Hindlimb muscle (tissue), 1 donor: ENCODE measurements at regions not wholly inside any gene's neighbourhood (a gene's known extent, or its start where the extent isn't known, plus 50 kb on each side); places are given as distances from the start of the nearest gene placed in this dataset.

Source experiments
- DNase-seq: peaks from one replicate; pipeline ENCODE4 v3.0.0-alpha.2; 2013

DNA sequence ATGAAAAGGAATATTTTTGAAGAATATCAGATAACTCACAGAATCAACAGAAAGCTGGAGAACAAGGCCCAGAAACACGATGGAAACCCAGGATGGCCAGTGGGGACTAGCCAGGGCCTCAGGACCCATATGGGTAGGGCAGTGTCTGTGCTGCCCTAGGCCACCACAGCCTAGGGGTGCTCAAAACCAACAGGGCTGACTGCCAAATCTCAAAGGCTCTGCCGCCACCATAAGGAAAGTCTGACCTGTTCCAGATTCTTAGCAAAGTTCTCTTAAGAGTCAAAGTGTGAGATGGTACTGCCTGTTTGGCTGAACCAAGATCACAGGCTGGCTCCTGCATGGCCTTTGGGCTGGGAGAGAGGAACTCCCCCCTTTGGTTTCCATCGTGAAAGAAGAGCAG is 164.7 kb upstream of the CTTNBP2NL start:
- DNase-seq = no peak

DNA sequence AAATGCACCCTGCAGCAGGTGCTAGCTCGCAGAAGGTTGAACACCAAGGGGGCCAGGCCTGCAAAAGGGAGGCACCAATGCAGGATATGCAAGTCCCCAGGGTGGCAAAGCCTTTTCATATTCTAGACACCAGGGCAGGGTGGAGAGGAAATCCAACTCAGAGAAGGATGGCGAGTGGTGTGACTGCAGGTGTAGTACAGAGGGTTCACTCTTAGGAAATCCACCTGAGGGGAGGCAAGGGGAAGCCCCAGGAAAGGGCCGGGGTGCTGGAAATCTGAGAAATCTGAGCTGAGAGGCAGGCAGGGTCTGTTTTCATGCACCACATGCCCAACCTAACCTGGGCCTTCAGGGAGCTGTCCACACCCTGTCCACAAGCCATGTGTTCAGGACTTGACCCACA is 163.2 kb upstream of the CTTNBP2NL start:
- DNase-seq = no peak

DNA sequence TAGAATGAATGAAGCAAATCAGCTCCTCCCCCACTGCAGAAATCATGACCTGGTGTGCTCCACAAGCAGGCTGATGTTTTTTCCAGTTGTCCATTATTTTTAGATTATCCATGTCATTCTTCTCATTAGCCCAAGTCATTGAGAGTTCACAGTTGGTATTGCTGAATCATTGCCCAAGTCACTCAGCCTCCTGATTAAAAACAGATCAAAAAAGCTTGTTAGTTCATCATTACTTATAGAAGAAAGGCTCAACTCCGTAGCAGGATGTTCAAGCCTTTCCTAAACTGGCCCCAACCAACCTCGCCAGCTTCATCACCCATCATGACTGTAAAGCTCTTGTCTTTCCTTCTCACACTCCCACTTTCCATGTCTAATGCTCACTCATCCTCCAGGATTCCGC is 161.3 kb upstream of the CTTNBP2NL start:
- no peak for DNase-seq

DNA sequence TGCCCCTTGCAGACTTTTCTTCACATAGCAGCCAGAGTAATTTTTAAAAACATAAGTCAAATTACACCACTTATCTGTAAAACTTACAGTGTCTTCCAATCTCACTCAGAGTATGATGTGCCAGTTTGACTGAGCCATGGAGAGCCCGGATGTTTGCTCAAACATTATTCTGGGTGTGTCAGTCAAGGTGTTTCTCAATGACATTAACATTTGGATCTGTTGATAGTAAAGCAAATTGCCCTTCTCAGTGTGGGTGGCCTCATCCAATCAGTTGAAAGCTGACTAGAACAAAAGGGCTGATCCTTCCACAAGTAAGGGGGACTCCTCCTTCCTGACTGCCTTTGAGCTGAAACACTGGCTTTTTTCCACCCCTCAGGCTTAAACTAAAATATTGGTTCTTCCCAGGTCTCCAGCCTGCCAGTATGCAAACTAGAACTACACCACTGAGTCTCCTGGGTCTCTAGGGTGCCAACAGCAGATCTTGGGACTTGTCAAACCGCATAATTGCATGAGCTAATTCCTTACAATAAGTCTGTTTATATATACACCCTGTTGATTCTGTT is 157.9 kb upstream of the CTTNBP2NL start:
- no peak for DNase-seq

DNA sequence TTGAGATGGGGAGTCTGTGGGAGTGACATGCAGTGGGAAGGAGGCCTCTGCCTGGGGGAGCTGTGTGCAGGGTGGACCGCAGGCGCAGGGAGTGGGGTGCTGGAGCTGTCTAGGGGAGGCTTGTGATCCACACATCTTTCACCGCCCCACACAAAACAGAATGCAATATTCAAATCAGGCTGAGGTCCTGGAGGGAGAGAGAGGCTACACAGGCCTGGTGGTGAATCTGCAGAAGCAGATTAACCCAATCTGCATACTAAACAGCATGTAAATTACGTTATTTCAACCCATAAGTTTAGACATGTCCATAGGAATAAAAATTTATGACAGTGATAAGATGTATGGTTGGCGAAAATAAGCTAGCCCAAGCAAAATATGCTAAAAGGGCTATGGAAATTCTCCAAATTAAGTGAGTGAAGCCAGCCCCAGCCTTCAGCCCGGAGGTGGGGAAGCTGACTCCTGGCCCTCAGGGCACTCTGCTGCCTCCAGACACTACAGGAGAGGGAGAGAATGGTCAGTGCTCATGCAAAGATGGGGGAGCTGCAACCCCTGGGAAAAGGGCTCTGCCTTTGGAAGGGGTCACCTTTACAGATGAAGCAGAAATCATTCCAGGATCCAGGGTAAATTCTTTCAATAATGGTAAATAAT is 156.2 kb upstream of the CTTNBP2NL start:
- DNase-seq = no peak

DNA sequence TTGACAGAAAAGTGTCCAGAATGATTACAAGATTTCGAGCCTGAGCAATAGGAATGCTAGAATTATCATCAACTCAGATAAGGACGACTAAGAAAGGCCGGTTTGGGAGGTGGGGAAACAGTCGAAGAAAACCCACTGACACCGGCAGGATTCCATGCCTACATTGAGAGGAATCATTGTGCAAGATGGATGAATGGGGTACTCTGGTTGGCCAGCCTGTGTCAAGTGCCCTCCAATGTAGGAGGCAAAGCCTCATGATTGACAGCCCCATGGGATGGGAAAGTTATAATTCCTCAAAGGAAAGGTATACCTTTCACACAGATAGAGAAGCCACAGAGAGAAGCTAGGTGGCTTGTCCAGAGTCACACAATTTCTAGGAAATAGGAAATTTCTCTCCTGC is 153.5 kb upstream of the CTTNBP2NL start:
- DNase-seq = no peak

DNA sequence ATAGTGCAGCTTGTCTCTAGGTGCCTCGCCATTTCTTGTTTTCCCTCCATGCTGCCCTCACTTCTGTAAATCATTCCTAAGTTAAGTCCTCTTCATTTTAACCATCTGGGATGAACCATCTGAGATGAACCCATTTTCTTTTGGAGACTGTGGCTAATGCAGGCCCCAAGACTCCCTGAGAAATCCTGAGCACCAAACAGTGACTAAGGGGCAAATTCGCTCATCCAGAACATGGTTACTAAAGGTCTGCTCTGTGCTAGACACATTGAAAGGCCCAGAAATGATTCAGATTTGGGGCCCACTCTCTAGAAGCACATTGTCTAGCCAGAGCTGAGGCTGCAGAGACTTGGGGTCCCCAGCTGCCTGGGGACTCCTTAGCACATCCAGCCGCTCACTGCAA is 151.9 kb upstream of the CTTNBP2NL start:
- DNase-seq = no peak

DNA sequence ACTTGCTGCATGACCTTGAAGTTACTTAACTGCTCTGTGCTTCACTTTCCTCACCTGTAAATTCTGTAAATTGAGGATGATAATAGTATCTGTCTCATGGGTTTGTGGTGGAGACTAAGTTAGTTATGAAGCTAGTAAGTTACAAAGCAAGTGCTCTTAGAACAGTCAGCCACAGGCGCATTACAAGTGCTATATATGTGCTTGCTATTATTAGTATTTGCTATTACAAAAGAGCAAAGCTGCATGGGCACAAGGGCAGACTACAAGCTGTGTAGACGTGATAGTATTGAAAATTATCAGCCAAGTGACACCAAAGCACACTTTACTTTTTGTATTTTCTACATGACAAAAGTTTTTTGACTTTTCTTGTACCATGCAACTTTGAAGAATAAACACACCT is 150.9 kb upstream of the CTTNBP2NL start:
- no peak for DNase-seq

DNA sequence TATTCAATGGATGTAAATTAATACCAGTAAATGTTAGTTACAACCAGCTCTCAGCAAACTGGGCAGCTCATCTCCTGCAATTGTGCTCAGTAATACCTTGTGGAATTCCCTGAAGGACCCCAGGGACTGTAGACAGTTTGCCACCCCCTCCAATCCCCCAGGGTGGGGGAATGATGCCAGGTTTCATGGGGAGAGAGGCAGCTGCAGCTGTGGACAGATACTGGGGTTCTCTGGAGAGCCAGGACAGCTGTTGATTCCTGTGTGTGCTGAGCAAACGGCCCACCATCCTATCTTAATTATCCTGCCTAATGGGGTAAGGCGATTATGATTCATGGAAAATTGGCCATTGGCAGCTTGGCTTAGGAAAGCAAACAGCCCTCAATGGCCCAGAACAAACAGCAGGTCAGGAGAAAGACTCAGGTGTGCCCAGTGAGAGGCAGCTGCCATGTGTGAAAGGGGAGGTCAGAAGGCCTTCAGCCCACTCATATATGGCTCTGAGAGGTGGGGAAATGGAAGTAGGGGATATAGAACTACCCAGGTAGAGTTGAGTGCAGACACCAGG is 148.9 kb upstream of the CTTNBP2NL start:
- no peak for DNase-seq

DNA sequence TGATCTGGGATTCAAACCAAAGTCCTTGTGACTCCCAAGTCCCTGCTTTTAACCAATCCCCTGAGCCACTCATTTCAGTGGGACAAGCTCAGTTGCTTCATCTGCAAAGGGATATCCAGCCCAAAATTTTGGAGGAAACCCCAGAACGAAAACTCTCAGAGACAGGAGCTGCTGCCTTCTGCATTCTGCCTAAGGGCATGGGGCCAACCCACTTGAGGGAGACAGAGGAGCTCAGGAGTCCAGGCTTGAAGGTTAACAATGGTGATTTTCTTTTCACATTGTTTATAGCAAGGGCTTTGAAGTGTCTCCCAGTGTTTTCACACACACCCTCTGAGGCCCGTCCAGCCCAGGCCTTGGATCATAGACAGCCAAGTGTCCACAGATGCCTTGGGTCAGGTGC is 148.1 kb upstream of the CTTNBP2NL start:
- no peak for DNase-seq

DNA sequence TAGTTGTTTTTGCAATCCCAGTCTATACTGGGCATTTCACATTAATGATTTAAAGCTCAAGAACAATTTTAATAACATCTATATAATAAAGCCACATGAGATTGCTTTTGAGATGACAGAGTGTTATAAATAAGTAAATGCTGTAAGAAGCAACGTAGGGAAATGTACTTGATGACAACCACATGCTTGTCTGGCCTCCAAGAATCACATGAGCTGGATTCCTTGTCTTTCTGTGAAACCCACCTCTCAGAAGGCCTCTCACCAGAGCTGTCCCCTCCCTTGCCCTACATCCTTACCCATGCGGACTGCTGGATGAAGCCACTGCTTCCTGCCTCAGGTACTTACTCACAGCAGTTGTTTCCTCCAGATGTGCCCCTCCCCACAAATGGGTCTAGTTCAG is 145.1 kb upstream of the CTTNBP2NL start:
- no peak for DNase-seq

DNA sequence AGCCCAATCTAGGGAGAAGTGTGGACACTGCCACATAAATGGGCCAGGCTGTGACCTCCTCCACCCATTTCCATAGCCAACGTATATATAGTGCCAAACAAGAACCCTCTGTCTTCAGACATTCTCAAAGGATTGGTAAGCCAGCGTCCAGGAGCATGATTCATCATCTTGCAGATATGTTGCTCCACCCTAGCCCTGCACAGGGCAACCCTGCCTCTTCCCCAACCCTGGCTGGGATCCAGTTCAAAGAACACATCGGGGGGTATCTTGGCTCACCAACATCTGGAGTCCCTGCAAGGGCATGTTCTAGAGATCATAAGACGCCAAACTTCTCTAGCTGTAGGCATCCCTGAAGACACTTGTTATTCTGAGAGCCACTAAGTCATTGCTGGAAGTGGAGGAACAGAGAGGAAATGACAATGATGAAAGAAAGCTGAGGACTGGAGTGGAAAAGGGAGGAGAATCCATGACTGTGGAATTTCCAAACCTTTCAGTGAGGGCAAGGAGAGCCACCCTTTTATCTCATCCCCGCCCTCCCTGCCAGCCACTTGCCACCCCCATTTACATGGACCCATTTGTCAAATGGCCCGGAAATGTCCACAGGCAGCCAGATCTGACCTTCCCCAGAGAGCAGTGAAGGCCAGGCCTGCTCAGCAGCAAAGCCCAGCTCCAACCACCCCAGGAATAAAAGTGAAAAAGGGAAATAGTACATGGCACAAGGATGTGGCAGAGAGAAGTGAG is 144.1 kb upstream of the CTTNBP2NL start:
- DNase-seq = no peak

DNA sequence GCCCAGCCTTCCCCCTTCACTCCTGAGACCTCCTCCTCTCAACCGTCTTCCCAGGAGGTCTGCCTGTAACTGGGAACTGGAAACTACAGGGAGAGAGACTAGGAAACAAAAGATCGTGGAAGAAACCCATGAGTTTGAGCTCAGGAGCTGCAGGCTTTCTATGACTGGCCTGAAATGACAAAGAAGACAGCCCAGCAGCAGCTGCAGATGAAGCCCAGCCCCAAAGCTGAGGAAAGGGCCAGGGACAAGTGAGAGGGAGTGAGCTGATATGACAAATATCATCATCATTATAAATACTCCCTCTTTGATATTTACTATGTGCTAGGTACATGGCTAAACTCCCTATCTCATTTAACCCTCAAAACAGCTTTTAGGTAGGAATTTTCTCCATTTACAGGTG is 142.6 kb upstream of the CTTNBP2NL start:
- no peak for DNase-seq

DNA sequence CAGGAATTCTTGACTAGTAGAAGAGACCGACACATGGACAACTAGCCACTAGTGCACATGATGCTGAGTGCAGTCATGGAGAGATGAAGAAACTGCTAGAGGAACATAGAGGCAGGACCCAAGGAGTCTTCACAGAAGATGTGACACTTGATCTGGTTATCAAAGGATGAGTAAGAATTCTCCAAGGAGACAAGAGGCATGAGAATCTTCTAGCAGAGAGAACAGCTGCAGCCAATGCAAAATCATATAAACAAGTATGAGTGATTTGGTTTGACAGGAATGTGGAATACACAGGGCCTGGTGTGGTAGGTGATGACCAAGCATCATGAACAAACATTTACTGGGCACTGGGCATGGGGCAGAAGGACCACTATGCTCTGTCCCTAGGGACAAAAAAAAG is 140.9 kb upstream of the CTTNBP2NL start:
- no peak for DNase-seq

DNA sequence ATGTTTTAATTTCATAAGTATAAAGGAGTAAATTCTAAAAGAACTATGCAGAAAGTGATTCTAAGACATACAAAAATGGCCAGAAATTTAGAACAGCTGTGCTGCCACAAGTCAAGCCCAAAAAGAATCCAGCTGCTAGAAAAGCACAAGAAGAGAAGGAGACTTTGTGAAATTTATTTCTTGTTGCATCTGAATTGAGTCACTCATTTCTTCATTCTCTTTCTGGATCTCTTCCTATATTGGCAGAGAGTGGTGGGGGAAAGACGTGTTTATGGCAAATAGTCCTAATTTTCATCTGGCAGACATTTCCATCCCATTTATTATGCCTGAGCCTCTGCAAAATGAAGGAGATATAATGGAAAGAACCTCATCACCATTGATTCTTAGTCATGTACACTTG is 139.6 kb upstream of the CTTNBP2NL start:
- no peak for DNase-seq

DNA sequence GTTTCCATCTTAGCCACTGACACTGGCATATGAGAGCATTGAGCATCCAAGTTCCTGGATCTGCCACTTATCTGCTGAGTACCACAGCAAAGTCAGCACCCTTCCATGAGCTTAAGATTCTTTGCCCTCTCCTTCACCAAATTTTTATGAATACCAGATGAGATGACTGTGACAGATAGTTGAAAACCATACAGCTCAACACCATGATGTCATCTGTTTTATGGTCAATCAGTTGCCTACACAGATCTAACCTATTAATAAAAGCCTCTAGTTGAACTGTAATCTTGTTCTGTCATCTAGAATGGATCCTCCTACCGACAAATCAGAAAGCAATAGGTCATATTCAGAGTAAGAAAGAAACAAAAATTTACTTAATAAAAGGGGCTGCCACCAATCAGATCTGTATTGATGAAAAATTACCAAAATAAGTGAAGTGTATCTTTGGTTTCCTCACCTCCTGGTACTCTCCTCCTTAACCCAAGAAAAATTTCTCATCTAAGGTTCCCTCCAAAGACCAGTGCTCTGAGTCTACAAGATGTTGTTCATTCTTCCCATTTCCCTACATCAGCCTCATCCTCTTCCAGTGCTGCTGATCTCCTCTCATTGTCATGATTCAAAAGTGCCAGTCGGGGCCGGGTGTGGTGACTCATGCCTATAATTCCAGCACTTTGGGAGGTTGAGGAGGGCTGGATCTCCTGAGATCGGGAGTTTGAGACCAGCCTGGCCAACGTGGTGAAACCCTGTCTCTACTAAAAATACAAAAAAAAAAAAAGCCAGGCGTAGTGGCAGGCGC is 138.8 kb upstream of the CTTNBP2NL start:
- no peak for DNase-seq

DNA sequence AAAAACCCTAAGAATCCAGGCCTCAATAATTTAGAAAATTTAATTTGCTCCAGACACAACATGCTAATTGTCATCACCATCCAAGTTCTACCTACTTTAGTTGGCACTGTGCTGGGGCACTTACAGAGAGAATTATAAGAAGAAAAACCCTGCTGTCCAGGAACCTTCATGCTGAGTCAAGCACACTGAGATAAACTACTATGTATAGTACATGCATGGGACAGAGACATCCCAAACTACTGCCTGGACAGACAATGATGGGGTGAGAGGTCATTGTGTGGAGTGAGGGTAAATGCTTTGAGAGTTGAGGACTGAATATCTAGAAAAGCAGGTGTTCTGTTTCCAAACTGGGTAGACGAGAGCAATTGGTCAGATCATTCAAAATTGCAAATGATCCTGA is 135.3 kb upstream of the CTTNBP2NL start:
- DNase-seq = no peak

DNA sequence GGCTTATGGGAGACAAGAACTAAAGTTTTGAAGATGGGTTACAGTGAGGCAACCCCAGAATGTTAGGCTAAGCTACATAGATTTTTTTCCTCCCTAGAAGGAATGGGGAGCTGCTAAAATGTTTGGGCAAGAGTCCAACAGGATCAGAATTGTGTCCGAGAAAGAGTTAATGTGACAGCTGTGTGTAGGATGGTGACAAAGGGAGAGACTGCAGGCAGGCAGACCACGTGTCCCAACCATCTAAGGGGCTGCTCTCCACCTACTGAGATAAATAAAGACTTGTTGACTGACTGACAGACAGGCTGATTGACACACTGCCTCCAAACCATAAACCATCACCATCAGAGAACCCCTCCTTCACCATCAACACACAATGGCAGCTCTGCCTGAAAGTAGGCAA is 133.7 kb upstream of the CTTNBP2NL start:
- DNase-seq = no peak

DNA sequence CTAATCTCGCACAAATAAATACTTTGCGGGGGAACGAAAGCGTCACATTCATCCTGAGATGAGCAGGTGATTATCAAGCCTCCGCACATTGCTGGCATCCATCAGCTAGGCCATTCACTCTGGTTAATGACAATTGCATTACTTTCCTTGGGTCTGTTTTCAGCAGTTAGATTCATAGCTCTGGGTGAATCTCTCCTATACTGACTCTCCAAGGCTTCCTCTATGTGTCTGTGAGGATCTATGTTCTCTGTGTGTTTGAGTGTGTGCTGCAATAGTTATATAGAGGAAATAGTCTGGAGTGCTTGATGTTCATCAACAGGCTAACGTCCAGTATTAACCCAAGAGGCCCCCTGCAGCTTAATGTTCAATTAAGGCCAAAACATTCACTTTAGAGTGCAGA is 133.0 kb upstream of the CTTNBP2NL start:
- DNase-seq = no peak

DNA sequence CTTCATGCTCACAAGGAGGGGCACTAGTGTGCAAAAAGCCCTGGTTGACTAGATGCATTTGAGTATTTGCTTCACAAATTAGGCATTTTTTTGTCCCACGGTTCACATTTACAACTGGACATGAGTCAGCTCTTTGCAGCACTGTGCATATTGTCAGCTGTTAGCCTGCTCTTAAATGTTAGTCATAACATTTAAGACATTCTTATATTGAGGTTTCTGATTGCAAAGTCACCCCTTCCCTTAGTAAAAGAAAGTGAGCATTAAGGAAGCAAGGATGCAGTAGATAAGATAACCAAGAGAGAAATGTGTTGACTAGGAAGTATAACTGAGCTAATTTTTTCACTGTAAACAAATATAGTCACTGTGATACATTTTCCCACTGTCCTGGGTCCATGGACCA is 132.6 kb upstream of the CTTNBP2NL start:
- DNase-seq = no peak

DNA sequence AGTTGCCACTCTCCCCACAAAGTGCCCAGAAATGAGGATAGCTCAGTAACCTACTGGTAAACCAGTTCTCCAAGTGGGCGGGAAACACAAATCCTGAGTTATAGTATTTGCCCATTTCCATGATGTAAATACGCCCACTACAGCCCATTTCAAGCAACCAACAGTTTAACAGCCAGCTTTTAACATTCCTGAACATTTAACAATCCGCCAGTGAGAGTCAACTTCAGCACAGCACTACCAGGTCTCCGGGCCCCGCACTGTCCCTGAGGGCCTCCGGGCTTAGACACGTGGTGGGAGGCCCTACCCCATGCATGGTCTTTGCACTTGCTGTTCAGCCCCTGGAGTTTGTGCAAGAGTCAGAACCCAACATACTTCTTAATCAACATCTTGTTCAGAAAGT is 132.0 kb upstream of the CTTNBP2NL start:
- DNase-seq = no peak

DNA sequence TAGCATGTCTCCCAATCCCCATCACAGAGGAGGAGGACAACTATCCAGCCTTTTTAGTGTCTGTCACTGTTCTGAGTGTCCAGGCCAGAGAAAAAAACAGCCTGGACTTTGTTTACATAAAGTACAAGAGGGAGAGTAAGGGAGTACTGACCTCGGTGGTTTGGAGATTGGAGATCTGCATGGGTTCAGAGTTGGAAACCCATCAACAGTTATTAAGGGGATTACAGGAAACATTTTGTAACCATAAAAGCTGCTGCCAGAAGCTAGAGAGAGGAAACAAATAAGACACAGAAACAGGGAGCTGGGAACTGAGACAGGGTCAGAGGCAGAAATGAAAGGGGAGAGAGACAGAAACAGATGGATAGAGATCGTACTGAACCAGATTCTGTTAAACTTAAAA is 131.5 kb upstream of the CTTNBP2NL start:
- DNase-seq = peak; percentile 34

DNA sequence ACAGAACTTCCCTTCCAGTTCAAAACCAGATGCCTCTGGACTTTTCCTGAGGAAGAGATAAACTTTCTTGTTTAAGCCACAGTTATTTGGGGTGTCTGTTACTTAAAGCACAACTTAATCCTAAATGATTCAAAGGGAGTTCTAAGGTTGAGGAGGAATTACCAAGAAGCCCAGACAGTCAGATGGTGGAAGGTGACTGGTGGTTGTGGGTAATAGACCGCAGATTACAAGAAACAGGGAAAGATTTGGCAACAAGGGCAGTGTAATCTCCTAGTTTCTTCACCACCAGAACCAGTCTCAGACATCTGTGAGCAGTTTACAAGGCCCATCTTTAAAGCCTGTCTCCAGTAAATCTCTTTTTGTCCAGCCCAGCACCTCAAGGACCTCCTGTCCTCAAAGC is 130.1 kb upstream of the CTTNBP2NL start:
- DNase-seq = no peak
